HepG2 (cell line): ENCODE measurements at regions not wholly inside any gene's neighbourhood (a gene's known extent, or its start where the extent isn't known, plus 50 kb on each side); places are given as distances from the start of the nearest gene placed in this dataset.

Source experiments
- MXI1 ChIP-seq: IDR thresholded peaks from 3 replicates; pipeline ENCODE4 v1.6.1; 2012; ENCODE audit warnings: low read depth, low read length, inconsistent platforms, borderline replicate concordance
- NFIC ChIP-seq: IDR thresholded peaks from 2 replicates; pipeline ENCODE4 v1.6.1; 2012; ENCODE audit warnings: mild to moderate bottlenecking, low read length, inconsistent platforms
- POLR2AphosphoS5 ChIP-seq: IDR thresholded peaks from 2 replicates; pipeline ENCODE4 v1.6.1; 2012; ENCODE audit warnings: low read depth, low read length
- SMYD3 ChIP-seq: sonication (generic); formaldehyde crosslinking; IDR thresholded peaks from 2 replicates; pipeline ENCODE4 v1.8.1; 2023; ENCODE audit warnings: mild to moderate bottlenecking, missing genetic modification reagents
- ZNF431 ChIP-seq: sonication (generic); formaldehyde crosslinking; IDR thresholded peaks from 2 replicates; pipeline ENCODE4 v1.9.0; 2022; ENCODE audit warnings: missing genetic modification reagents, low read depth, mild to moderate bottlenecking, borderline replicate concordance
- TF ChIP-seq, protein P1 (sequence below): sonication (generic); formaldehyde crosslinking; IDR thresholded peaks from 2 replicates; pipeline ENCODE4 v1.5.0; 2020; ENCODE audit warnings: mild to moderate bottlenecking, missing genetic modification reagents, moderate library complexity
- TF ChIP-seq, protein P2 (sequence below): sonication (generic); formaldehyde crosslinking; IDR thresholded peaks from 2 replicates; pipeline ENCODE4 v1.4.0; 2020; ENCODE audit warnings: missing genetic modification reagents
- TF ChIP-seq, protein P3 (sequence below), 2 experiments: sonication (generic) in 1 of 2; formaldehyde crosslinking in 1 of 2; IDR thresholded peaks; 2 replicates each; pipeline versions ENCODE4 v1.4.0 to v1.6.1; 2018 to 2020; ENCODE audit warnings: missing genetic modification reagents in 2 of 2, borderline replicate concordance in 1 of 2, low read depth in 1 of 2, mild to moderate bottlenecking in 1 of 2, missing biosample characterization in 1 of 2
- TF ChIP-seq, protein P4 (sequence below): sonication (generic); formaldehyde crosslinking; IDR thresholded peaks from 2 replicates; pipeline ENCODE4 v1.4.0; 2020; ENCODE audit warnings: missing genetic modification reagents

DNA sequence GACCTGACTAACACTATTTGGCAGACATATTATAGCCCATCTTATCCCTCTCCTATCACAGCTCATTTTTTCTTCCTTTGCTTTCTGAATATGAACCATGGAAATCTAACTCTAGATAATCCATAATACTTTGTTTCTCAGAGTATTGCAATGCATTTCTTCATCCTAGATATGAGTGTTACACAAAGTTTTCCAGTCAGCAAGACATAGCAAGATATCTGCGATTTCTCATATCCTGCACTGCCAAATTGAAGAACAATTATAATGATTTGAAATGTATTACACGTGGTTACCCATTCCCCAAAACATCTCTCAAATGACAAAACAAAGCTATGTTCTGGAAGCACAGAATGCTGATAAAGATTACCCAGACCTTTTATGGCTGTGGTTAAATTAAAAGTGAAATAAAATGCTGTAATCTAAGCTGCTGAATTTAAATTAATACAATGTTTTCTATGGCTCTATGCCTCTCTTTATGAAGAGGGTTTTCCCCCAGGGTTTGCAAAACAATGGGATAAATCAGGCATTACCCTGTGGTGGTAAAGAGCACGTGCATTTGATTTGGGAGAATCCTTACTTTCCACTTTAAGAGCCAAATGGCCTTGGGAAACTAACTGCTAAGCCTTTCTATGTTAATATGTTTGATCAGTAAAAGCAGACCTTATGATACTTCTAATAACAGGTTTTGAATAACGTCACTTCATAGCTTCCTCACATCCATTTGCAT is 1291.0 kb upstream of the CNTN5 start:
- TF ChIP-seq, protein P1, sequence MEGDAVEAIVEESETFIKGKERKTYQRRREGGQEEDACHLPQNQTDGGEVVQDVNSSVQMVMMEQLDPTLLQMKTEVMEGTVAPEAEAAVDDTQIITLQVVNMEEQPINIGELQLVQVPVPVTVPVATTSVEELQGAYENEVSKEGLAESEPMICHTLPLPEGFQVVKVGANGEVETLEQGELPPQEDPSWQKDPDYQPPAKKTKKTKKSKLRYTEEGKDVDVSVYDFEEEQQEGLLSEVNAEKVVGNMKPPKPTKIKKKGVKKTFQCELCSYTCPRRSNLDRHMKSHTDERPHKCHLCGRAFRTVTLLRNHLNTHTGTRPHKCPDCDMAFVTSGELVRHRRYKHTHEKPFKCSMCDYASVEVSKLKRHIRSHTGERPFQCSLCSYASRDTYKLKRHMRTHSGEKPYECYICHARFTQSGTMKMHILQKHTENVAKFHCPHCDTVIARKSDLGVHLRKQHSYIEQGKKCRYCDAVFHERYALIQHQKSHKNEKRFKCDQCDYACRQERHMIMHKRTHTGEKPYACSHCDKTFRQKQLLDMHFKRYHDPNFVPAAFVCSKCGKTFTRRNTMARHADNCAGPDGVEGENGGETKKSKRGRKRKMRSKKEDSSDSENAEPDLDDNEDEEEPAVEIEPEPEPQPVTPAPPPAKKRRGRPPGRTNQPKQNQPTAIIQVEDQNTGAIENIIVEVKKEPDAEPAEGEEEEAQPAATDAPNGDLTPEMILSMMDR (CRISPR knock-in tag), result no peak
- no peak for TF ChIP-seq ZNF431 (CRISPR knock-in tag)
- TF ChIP-seq NFIC, result no peak
- TF ChIP-seq MXI1, result no peak
- TF ChIP-seq, protein P2, sequence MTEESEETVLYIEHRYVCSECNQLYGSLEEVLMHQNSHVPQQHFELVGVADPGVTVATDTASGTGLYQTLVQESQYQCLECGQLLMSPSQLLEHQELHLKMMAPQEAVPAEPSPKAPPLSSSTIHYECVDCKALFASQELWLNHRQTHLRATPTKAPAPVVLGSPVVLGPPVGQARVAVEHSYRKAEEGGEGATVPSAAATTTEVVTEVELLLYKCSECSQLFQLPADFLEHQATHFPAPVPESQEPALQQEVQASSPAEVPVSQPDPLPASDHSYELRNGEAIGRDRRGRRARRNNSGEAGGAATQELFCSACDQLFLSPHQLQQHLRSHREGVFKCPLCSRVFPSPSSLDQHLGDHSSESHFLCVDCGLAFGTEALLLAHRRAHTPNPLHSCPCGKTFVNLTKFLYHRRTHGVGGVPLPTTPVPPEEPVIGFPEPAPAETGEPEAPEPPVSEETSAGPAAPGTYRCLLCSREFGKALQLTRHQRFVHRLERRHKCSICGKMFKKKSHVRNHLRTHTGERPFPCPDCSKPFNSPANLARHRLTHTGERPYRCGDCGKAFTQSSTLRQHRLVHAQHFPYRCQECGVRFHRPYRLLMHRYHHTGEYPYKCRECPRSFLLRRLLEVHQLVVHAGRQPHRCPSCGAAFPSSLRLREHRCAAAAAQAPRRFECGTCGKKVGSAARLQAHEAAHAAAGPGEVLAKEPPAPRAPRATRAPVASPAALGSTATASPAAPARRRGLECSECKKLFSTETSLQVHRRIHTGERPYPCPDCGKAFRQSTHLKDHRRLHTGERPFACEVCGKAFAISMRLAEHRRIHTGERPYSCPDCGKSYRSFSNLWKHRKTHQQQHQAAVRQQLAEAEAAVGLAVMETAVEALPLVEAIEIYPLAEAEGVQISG (CRISPR knock-in tag), result no peak
- TF ChIP-seq, protein P3, sequence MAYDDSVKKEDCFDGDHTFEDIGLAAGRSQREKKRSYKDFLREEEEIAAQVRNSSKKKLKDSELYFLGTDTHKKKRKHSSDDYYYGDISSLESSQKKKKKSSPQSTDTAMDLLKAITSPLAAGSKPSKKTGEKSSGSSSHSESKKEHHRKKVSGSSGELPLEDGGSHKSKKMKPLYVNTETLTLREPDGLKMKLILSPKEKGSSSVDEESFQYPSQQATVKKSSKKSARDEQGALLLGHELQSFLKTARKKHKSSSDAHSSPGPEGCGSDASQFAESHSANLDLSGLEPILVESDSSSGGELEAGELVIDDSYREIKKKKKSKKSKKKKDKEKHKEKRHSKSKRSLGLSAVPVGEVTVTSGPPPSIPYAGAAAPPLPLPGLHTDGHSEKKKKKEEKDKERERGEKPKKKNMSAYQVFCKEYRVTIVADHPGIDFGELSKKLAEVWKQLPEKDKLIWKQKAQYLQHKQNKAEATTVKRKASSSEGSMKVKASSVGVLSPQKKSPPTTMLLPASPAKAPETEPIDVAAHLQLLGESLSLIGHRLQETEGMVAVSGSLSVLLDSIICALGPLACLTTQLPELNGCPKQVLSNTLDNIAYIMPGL (CRISPR knock-in tag; IDR thresholded peaks at IDR 0.05; ENCODE audit: borderline replicate concordance in 1 of 2, low read depth in 1 of 2), result no peak
- TF ChIP-seq, protein P4, sequence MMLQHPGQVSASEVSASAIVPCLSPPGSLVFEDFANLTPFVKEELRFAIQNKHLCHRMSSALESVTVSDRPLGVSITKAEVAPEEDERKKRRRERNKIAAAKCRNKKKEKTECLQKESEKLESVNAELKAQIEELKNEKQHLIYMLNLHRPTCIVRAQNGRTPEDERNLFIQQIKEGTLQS, result no peak
- TF ChIP-seq POLR2AphosphoS5, result no peak
- TF ChIP-seq SMYD3 (CRISPR knock-in tag), result no peak
